SH-SY5Y (cell line): ENCODE measurements at regions not wholly inside any gene's neighbourhood (a gene's known extent, or its start where the extent isn't known, plus 50 kb on each side); places are given as distances from the start of the nearest gene placed in this dataset.

ENCODE experiments used
- GATA2 ChIP-seq: IDR thresholded peaks from 2 replicates; pipeline ENCODE4 v1.6.1; 2011; ENCODE audit warnings: mild to moderate bottlenecking, low read depth, low read length
- GATA3 ChIP-seq: IDR thresholded peaks from 2 replicates; pipeline ENCODE4 v1.6.1; 2011; ENCODE audit warnings: low read depth, mild to moderate bottlenecking, low read length, moderate library complexity

DNA sequence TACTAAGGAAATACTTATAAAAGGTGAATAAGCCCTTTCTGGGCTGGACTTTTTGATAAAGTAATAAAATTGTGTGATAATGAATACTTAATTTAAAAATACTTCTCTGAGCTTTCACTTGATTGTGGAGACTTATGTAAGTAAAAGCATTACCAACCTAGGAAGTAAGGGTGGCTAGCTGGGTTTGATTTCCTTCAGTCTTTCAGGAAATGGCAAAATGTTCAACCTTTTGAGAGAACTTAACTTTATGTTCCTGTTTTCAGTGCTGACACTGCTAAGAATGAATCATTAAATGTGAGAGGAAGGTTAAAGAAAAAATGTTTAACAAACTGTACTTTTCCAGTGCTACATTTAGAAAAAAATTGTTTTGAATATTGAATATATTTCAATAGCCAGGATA, 900.3 kb downstream of the METTL15 start:
- TF ChIP-seq GATA2 (no peak), GATA3 (no peak)
